K562 (cell line): ENCODE measurements at regions not wholly inside any gene's neighbourhood (a gene's known extent, or its start where the extent isn't known, plus 50 kb on each side); places are given as distances from the start of the nearest gene placed in this dataset.

Source experiments
- ARID1B ChIP-seq: fragments of 450-650 bp; IDR thresholded peaks from 2 replicates; pipeline ENCODE4 v1.6.1; 2016; ENCODE audit warnings: antibody characterized with exemption, mild to moderate bottlenecking, inconsistent platforms
- ARNT ChIP-seq, 2 experiments: fragments of 450-650 bp; IDR thresholded peaks; 2 replicates each; pipeline ENCODE4 v1.6.1; 2016; ENCODE audit warnings: mild to moderate bottlenecking in 1 of 2
- BDP1 ChIP-seq: IDR thresholded peaks from 3 replicates; pipeline ENCODE4 v1.6.1; 2011; ENCODE audit not compliant: insufficient read length, insufficient read depth
- BHLHE40 ChIP-seq: IDR thresholded peaks from 2 replicates; pipeline ENCODE4 v1.6.1; 2011; ENCODE audit warnings: low read length, improper control_type of control experiment
- E2F5 ChIP-seq: sonication (generic); formaldehyde crosslinking; IDR thresholded peaks from 2 replicates; pipeline ENCODE4 v1.8.0; 2022; ENCODE audit warnings: mild to moderate bottlenecking, missing genetic modification reagents
- EP300 ChIP-seq: IDR thresholded peaks from 2 replicates; pipeline ENCODE4 v1.6.1; 2012; ENCODE audit warnings: low read length, improper control_type of control experiment
- FOS ChIP-seq: IDR thresholded peaks from 3 replicates; pipeline ENCODE4 v1.6.1; 2011; ENCODE audit not compliant: insufficient read length; ENCODE audit errors: extremely low read depth
- GABPB1 ChIP-seq: sonication (generic); formaldehyde crosslinking; IDR thresholded peaks from 2 replicates; pipeline ENCODE4 v1.8.0; 2022; ENCODE audit warnings: mild to moderate bottlenecking, missing genetic modification reagents
- HDAC2 ChIP-seq: fragments of 450-650 bp; IDR thresholded peaks from 2 replicates; pipeline ENCODE4 v1.6.1; 2016; ENCODE audit warnings: mild to moderate bottlenecking
- JUND ChIP-seq, 2 experiments: IDR thresholded peaks; 2 replicates in 1 of 2; 3 replicates in 1 of 2; pipeline ENCODE4 v1.6.1; 2011; ENCODE audit warnings: borderline replicate concordance in 2 of 2, low read depth in 2 of 2, low read length in 2 of 2, improper control_type of control experiment in 1 of 2, missing biosample characterization in 1 of 2, missing genetic modification characterization in 1 of 2, missing genetic modification reagents in 1 of 2
- MTF1 ChIP-seq: fragments of 250-450 bp; sonication (Bioruptor Pico); IDR thresholded peaks from 2 replicates; pipeline ENCODE4 v1.9.0; 2021; ENCODE audit warnings: moderate library complexity, mild to moderate bottlenecking, inconsistent platforms, borderline replicate concordance
- NCOR1 ChIP-seq: fragments of 450-650 bp; IDR thresholded peaks from 2 replicates; pipeline ENCODE4 v1.6.1; 2016; ENCODE audit warnings: mild to moderate bottlenecking, moderate library complexity
- NELFE ChIP-seq: IDR thresholded peaks from 2 replicates; pipeline ENCODE4 v1.6.1; 2011; ENCODE audit warnings: mild to moderate bottlenecking; ENCODE audit not compliant: insufficient read depth, insufficient read length
- NR2C1 ChIP-seq, 2 experiments: fragments of 450-650 bp; IDR thresholded peaks; 2 replicates each; pipeline ENCODE4 v1.6.1; 2017; ENCODE audit warnings: mild to moderate bottlenecking in 2 of 2, antibody characterized with exemption in 1 of 2, inconsistent platforms in 1 of 2, missing compliant biosample characterization in 1 of 2, missing genetic modification characterization in 1 of 2
- SETDB1 ChIP-seq: IDR thresholded peaks from one replicate; pipeline ENCODE4 v1.6.1; 2012; ENCODE audit warnings: low read length, control low read depth, inconsistent platforms
- TARDBP ChIP-seq: fragments of 450-650 bp; IDR thresholded peaks from 2 replicates; pipeline ENCODE4 v1.6.1; 2016
- TF ChIP-seq, protein P1 (sequence below), 2 experiments: IDR thresholded peaks; 2 replicates each; pipeline ENCODE4 v1.6.1; 2012; ENCODE audit warnings: improper control_type of control experiment in 2 of 2, low read depth in 2 of 2, low read length in 2 of 2, borderline replicate concordance in 1 of 2
- TF ChIP-seq, protein P2 (sequence below), 2 experiments: fragments of 200-800 bp in 1 of 2; sonication (Bioruptor generic) in 1 of 2; sonication (generic) in 1 of 2; formaldehyde crosslinking in 1 of 2; IDR thresholded peaks in 1 of 2; conservative IDR thresholded peaks in 1 of 2; 2 replicates each; pipeline versions ENCODE4 v1.5.0 to v1.6.1; 2016 to 2020; ENCODE audit warnings: missing compliant biosample characterization in 1 of 2, missing genetic modification characterization in 1 of 2, missing genetic modification reagents in 1 of 2
- TF ChIP-seq, protein P3 (sequence below): fragments of 250-450 bp; sonication (Bioruptor Pico); IDR thresholded peaks from 2 replicates; pipeline ENCODE4 v1.9.0; 2021; ENCODE audit warnings: mild to moderate bottlenecking

GRCh38 chr6:146896062-146896813, 297.5 kb downstream of the ADGB start (continued):
- TF ChIP-seq, protein P1, sequence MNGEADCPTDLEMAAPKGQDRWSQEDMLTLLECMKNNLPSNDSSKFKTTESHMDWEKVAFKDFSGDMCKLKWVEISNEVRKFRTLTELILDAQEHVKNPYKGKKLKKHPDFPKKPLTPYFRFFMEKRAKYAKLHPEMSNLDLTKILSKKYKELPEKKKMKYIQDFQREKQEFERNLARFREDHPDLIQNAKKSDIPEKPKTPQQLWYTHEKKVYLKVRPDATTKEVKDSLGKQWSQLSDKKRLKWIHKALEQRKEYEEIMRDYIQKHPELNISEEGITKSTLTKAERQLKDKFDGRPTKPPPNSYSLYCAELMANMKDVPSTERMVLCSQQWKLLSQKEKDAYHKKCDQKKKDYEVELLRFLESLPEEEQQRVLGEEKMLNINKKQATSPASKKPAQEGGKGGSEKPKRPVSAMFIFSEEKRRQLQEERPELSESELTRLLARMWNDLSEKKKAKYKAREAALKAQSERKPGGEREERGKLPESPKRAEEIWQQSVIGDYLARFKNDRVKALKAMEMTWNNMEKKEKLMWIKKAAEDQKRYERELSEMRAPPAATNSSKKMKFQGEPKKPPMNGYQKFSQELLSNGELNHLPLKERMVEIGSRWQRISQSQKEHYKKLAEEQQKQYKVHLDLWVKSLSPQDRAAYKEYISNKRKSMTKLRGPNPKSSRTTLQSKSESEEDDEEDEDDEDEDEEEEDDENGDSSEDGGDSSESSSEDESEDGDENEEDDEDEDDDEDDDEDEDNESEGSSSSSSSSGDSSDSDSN (IDR thresholded peaks at IDR 0.05; ENCODE audit: borderline replicate concordance in 1 of 2, low read depth in 2 of 2, low read length in 2 of 2), result peak in 1 of 2 experiments; percentile 33; a peak in 1 of 4 replicates
- TF ChIP-seq BHLHE40 (peak; percentile 77), NELFE (no peak), JUND (IDR thresholded peaks at IDR 0.05; ENCODE audit: borderline replicate concordance, low read depth, low read length) (peak; percentile 71; the same call in 1 of the 2 replicates), JUND (tag; IDR thresholded peaks at IDR 0.05; ENCODE audit: borderline replicate concordance, low read depth, low read length) (peak; percentile 57; the same call in 1 of the 3 replicates), SETDB1 (no peak), HDAC2 (peak; percentile 76), EP300 (peak; percentile 93), MTF1 (no peak), GABPB1 (CRISPR knock-in tag) (no peak), NR2C1 (IDR thresholded peaks at IDR 0.05) (no peak), NR2C1 (tag; IDR thresholded peaks at IDR 0.05) (peak; percentile 7; the same call in 1 of the 2 replicates), ARID1B (peak; percentile 90), BDP1 (no peak), NCOR1 (peak; percentile 73), E2F5 (CRISPR knock-in tag) (no peak), FOS (no peak), TARDBP (no peak), ARNT (IDR thresholded peaks at IDR 0.05) (peak in 1 of 2 experiments; percentile 42; a peak in 1 of 4 replicates)
- TF ChIP-seq, protein P2, sequence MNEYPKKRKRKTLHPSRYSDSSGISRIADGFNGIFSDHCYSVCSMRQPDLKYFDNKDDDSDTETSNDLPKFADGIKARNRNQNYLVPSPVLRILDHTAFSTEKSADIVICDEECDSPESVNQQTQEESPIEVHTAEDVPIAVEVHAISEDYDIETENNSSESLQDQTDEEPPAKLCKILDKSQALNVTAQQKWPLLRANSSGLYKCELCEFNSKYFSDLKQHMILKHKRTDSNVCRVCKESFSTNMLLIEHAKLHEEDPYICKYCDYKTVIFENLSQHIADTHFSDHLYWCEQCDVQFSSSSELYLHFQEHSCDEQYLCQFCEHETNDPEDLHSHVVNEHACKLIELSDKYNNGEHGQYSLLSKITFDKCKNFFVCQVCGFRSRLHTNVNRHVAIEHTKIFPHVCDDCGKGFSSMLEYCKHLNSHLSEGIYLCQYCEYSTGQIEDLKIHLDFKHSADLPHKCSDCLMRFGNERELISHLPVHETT (CRISPR knock-in tag; conservative IDR thresholded peaks at IDR 0.05 in 1 of 2, IDR thresholded peaks at IDR 0.05 in 1 of 2), result peak in 1 of 2 experiments; percentile 24; a peak in 1 of 4 replicates
- TF ChIP-seq, protein P3, sequence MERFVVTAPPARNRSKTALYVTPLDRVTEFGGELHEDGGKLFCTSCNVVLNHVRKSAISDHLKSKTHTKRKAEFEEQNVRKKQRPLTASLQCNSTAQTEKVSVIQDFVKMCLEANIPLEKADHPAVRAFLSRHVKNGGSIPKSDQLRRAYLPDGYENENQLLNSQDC (CRISPR knock-in tag), result no peak
